Neural crest cell (in vitro differentiated cells): ENCODE measurements at regions not wholly inside any gene's neighbourhood (a gene's known extent, or its start where the extent isn't known, plus 50 kb on each side); places are given as distances from the start of the nearest gene placed in this dataset.

Experiments
- DNase-seq: peaks from one replicate; pipeline ENCODE4 v3.0.0; 2021; ENCODE audit warnings: low read depth, mixed read lengths, low spot score
- H3K27ac Mint-ChIP-seq: one replicate; pipeline ENCODE4 v1.8.0; 2021; ENCODE audit warnings: mild to moderate bottlenecking, mixed read lengths; ENCODE audit not compliant: unreplicated experiment
- H3K27me3 Mint-ChIP-seq: 2 replicates; pipeline ENCODE4 v1.8.0; 2021; ENCODE audit warnings: low read depth, mild to moderate bottlenecking, mixed read lengths
- H3K36me3 Mint-ChIP-seq: 2 replicates; pipeline ENCODE4 v1.8.0; 2021; ENCODE audit warnings: low read depth, mild to moderate bottlenecking, mixed read lengths
- H3K4me1 Mint-ChIP-seq: 2 replicates; pipeline ENCODE4 v1.8.0; 2021; ENCODE audit warnings: mixed read lengths
- H3K4me3 Mint-ChIP-seq: one replicate; pipeline ENCODE4 v1.8.0; 2021; ENCODE audit warnings: mild to moderate bottlenecking, mixed read lengths
- H3K9me3 Mint-ChIP-seq: 2 replicates; pipeline ENCODE4 v1.8.0; 2021; ENCODE audit warnings: mixed read lengths
- CTCF ChIP-seq: fragments of 200-600 bp; sonication (generic); conservative IDR thresholded peaks from 2 replicates; pipeline ENCODE4 v1.5.0; 2021; ENCODE audit warnings: antibody characterized with exemption, mild to moderate bottlenecking

- no peak overlapping the region for H3K27ac Mint-ChIP-seq
- no peaks in the 10 kb centered on the region for H3K27me3 Mint-ChIP-seq
- H3K36me3 Mint-ChIP-seq = no peaks in the 10 kb centered on the region
- no peak overlapping the region for H3K4me3 Mint-ChIP-seq
- TF ChIP-seq CTCF = no peak
- no peaks in the 10 kb centered on the region for H3K9me3 Mint-ChIP-seq
- DNase-seq = no peak
- H3K4me1 Mint-ChIP-seq = no peaks in the 10 kb centered on the region
Measured at GRCh38 chr18:44060197-44060596, 620.5 kb upstream of the SETBP1 start.

GRCh38 chr18:44061438-44061837, 619.2 kb upstream of the SETBP1 start:
- H3K27me3 Mint-ChIP-seq = no peaks in the 10 kb centered on the region
- no peak for TF ChIP-seq CTCF
- no peak overlapping the region for H3K4me3 Mint-ChIP-seq
- no peak overlapping the region for H3K27ac Mint-ChIP-seq
- no peaks in the 10 kb centered on the region for H3K4me1 Mint-ChIP-seq
- no peak for DNase-seq
- no peaks in the 10 kb centered on the region for H3K9me3 Mint-ChIP-seq
- H3K36me3 Mint-ChIP-seq = no peaks in the 10 kb centered on the region

- Mint-ChIP-seq H3K4me3 (no peak overlapping the region), H3K9me3 (no peaks in the 10 kb centered on the region), H3K27ac (no peak overlapping the region), H3K27me3 (no peaks in the 10 kb centered on the region), H3K4me1 (no peaks in the 10 kb centered on the region), H3K36me3 (no peaks in the 10 kb centered on the region)
- no peak for DNase-seq
- no peak for TF ChIP-seq CTCF
Measured at GRCh38 chr18:44062345-44062744, 618.3 kb upstream of the SETBP1 start.

- no peak overlapping the region for H3K4me3 Mint-ChIP-seq
- H3K27ac Mint-ChIP-seq = no peak overlapping the region
- H3K9me3 Mint-ChIP-seq = no peaks in the 10 kb centered on the region
- no peaks in the 10 kb centered on the region for H3K4me1 Mint-ChIP-seq
- no peaks in the 10 kb centered on the region for H3K36me3 Mint-ChIP-seq
- no peaks in the 10 kb centered on the region for H3K27me3 Mint-ChIP-seq
- no peak for DNase-seq
- TF ChIP-seq CTCF = no peak
Measured at GRCh38 chr18:44065206-44065605, 615.5 kb upstream of the SETBP1 start.

GRCh38 chr18:44066541-44066940, 614.1 kb upstream of the SETBP1 start:
- Mint-ChIP-seq H3K27ac (no peak overlapping the region), H3K4me3 (no peak overlapping the region), H3K27me3 (no peaks in the 10 kb centered on the region), H3K36me3 (no peaks in the 10 kb centered on the region), H3K9me3 (no peaks in the 10 kb centered on the region), H3K4me1 (no peaks in the 10 kb centered on the region)
- DNase-seq = no peak
- no peak for TF ChIP-seq CTCF

- Mint-ChIP-seq H3K4me3 (no peak overlapping the region), H3K27ac (no peak overlapping the region), H3K4me1 (no peaks in the 10 kb centered on the region)
Measured at GRCh38 chr18:44067186-44067585, 613.5 kb upstream of the SETBP1 start.

More at GRCh38 chr18:44067186-44067585, 613.5 kb upstream of the SETBP1 start:
- Mint-ChIP-seq H3K27me3 (no peaks in the 10 kb centered on the region), H3K9me3 (no peaks in the 10 kb centered on the region), H3K36me3 (no peaks in the 10 kb centered on the region)
- no peak for DNase-seq
- no peak for TF ChIP-seq CTCF
